ENCODE measurements at regions not wholly inside any gene's neighbourhood (a gene's known extent, or its start where the extent isn't known, plus 50 kb on each side); places are given as distances from the start of the nearest gene placed in this dataset.

DNA sequence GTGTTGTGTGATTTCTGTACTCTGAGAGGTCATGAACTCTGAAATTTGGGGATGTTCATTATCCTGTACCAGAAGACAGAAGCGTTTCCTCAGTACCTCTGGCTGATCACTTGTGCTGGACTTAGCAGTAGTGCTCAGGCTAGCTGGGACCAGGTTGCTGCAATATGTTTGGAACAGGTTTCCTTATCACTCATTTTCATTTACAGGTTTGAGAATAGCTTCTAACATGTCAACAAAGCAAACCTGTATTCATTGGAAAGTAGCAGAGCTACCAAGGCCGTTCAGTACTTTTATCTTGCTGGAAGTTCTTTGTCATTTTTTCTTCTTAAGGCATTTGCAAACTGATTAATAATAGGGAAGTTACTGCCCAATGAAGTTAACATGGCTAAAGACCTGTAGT lies 242.9 kb upstream of the ANKRD50 start:
- no peak for TF ChIP-seq ZFX (IDR thresholded peaks at IDR 0.05; ENCODE audit: borderline replicate concordance)
- TF ChIP-seq, protein P1, sequence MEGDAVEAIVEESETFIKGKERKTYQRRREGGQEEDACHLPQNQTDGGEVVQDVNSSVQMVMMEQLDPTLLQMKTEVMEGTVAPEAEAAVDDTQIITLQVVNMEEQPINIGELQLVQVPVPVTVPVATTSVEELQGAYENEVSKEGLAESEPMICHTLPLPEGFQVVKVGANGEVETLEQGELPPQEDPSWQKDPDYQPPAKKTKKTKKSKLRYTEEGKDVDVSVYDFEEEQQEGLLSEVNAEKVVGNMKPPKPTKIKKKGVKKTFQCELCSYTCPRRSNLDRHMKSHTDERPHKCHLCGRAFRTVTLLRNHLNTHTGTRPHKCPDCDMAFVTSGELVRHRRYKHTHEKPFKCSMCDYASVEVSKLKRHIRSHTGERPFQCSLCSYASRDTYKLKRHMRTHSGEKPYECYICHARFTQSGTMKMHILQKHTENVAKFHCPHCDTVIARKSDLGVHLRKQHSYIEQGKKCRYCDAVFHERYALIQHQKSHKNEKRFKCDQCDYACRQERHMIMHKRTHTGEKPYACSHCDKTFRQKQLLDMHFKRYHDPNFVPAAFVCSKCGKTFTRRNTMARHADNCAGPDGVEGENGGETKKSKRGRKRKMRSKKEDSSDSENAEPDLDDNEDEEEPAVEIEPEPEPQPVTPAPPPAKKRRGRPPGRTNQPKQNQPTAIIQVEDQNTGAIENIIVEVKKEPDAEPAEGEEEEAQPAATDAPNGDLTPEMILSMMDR (IDR thresholded peaks at IDR 0.05), result no peak
- no peak overlapping the region for H3K27ac ChIP-seq

GRCh38 chr4:124954046-124954445 lies 241.5 kb upstream of the ANKRD50 start:
- TF ChIP-seq ZFX (IDR thresholded peaks at IDR 0.05; ENCODE audit: borderline replicate concordance), result no peak
- TF ChIP-seq, protein P1 (IDR thresholded peaks at IDR 0.05), result no peak
- no peak overlapping the region for H3K27ac ChIP-seq

DNA sequence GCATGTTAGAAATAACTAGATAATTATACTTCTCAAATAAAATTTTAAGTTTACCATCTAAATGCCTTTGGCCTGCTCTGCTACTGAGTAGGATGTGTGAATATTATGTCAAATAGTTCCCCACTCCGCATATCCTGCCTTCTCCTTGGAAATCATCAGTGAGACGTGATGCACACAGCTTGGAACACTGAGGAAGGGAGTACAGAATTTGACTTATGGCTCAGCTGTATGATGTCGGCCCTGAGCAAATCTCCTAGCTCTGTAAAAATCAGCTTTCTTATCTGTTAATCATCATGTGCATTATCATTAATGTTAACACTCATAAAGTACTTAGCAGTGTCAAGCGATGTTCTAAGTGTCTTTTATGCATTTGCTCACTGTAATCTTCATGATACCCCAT lies 241.0 kb upstream of the ANKRD50 start:
- H3K27ac ChIP-seq, result no peak overlapping the region

DNA sequence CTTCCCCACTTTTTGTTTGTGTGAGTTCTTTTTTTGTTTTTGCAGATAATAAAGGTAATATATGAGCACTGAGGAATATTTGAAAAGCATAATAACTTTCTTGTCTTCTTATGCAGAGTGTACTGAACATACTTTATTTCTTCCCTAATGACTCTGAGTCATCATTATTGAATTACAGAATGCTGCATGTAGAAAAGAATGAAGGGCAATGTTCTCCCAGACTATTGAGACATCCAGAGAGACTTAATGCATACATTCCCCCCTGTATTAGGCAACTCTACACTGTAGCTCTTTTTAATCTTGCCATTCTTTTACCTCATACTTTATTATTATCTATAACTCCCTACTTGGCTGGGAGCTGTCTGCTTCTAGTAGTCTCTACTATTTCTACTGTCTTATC lies 240.5 kb upstream of the ANKRD50 start:
- H3K27ac ChIP-seq, result no peak overlapping the region
- no peak for TF ChIP-seq ZFX (IDR thresholded peaks at IDR 0.05; ENCODE audit: borderline replicate concordance)
- TF ChIP-seq, protein P1 (IDR thresholded peaks at IDR 0.05), result no peak

More for the DNA sequence above, 241.0 kb upstream of the ANKRD50 start:
- TF ChIP-seq ZFX (IDR thresholded peaks at IDR 0.05; ENCODE audit: borderline replicate concordance), result no peak
- TF ChIP-seq, protein P1 (IDR thresholded peaks at IDR 0.05), result no peak

- no peak for TF ChIP-seq ZFX (IDR thresholded peaks at IDR 0.05; ENCODE audit: borderline replicate concordance)
- TF ChIP-seq, protein P1 (IDR thresholded peaks at IDR 0.05), result no peak
- H3K27ac ChIP-seq, result no peak overlapping the region
Measured at GRCh38 chr4:124952601-124953000, 240.1 kb upstream of the ANKRD50 start.

DNA sequence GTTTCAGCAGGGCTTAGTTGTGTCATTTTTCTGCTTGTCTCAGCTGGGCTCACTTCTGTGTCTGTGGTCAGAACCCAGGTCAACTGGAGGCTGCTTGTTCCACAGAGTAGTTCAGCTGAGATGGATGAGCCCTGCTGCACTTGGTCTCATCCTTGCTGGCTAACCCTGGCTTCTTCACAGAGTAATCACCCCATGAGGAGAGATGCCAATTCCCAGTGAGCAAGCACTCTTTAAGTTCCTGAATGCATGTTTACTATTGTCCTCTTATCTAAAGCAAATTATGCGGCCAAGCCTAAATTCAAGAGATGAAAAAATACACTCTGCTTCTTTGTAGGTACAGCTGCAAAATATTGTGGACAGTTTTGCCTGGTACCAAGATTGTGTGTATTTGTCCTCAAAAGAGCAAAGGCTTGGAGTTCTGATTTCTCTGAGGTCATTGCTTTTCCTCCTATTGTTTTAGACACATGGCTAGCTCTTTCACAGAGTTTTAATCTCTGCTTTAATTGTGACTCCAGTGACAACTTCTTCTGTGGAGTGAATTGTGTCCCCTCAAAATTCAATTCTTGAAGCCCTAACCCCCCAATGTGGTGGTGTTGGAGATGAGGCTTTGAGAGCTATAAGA lies 236.6 kb upstream of the ANKRD50 start:
- no peak overlapping the region for H3K27ac ChIP-seq
- TF ChIP-seq ZFX (IDR thresholded peaks at IDR 0.05; ENCODE audit: borderline replicate concordance), result no peak

DNA sequence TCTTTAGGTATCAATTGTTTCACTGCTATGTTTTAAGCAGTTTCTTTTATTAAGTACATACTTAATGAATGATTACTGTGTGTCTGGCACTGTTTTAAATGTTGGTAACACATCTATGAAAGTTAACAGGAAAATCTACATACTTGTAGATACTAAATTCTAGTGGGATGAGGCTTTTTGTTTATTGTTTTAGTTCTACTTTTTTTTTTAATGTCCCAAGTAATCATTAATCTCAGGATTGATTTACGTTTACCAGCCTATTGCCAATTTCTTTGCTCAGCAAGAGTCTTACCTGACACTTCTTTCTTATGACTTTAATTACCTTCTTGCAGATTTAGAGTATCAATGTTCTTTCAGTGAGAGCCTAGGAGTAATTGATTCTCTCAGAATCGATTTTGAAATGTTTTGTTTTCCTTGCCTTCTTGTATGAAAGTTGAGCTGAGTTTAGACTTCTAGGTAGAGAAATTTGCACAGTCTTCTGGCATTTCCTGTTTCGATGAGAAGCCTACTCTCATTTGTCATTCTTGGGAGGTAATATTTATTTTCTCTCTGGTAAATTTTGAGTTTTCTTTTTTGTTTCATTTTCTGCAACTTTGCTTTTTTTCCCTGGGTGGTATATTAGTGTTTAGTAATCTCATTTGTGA lies 235.2 kb upstream of the ANKRD50 start:
- H3K27ac ChIP-seq, result no peak overlapping the region
- TF ChIP-seq, protein P1 (IDR thresholded peaks at IDR 0.05), result no peak
- TF ChIP-seq ZFX (IDR thresholded peaks at IDR 0.05; ENCODE audit: borderline replicate concordance), result no peak
